IPS DF 6.9 (cell line): ENCODE measurements at regions not wholly inside any gene's neighbourhood (a gene's known extent, or its start where the extent isn't known, plus 50 kb on each side); places are given as distances from the start of the nearest gene placed in this dataset.
"Not testable (repeated sequence)": the region's sequence is repeated elsewhere in the genome, so short reads cannot be mapped to it uniquely, and the experiment has no call there.

Experiments
- DNase-seq: peaks from one replicate; pipeline ENCODE4 v3.0.0-alpha.2; 2013; ENCODE audit warnings: low read depth, low spot score
- H3K27ac ChIP-seq: one replicate; pipeline ENCODE4 v1.5.1; 2013; ENCODE audit warnings: low read length, control low read depth
- H3K27me3 ChIP-seq: 2 replicates; pipeline ENCODE4 v1.6.1; 2013; ENCODE audit warnings: mild to moderate bottlenecking, low read length; ENCODE audit not compliant: control insufficient read depth, insufficient read depth
- H3K36me3 ChIP-seq: 2 replicates; pipeline ENCODE4 v1.6.1; 2013; ENCODE audit warnings: low read length; ENCODE audit not compliant: control insufficient read depth, insufficient read depth
- H3K4me1 ChIP-seq: 2 replicates; pipeline ENCODE4 v1.6.1; 2013; ENCODE audit warnings: low read length; ENCODE audit not compliant: control insufficient read depth, insufficient read depth
- H3K4me3 ChIP-seq: 2 replicates; pipeline ENCODE4 v1.5.1; 2013; ENCODE audit warnings: mild to moderate bottlenecking, low read length
- H3K9me3 ChIP-seq: 2 replicates; pipeline ENCODE4 v1.6.1; 2013; ENCODE audit warnings: low read length, inconsistent platforms; ENCODE audit not compliant: control insufficient read depth, insufficient read depth
- WGBS: extraction: QIAGEN DNeasy Blood & Tissue Kit; methylation state at CpG from one replicate; pipeline ENCODE4 v1.1.7; 2013; ENCODE audit warnings: mixed read lengths, missing lambda C conversion rate; ENCODE audit not compliant: insufficient read length, insufficient coverage; 5-methylcytosine and 5-hydroxymethylcytosine counted together

GRCh38 chr3:35241236-35241635 is 398.1 kb upstream of the ARPP21 start:
- DNase-seq, result no peak
- no peaks in the 10 kb centered on the region for H3K36me3 ChIP-seq
- WGBS, result no CpG with 5 or more reads among the region's 2 CpGs
- H3K4me3 ChIP-seq, result no peak overlapping the region
- no peaks in the 10 kb centered on the region for H3K4me1 ChIP-seq
- no peaks in the 10 kb centered on the region for H3K9me3 ChIP-seq
- H3K27ac ChIP-seq, result no peak overlapping the region
- H3K27me3 ChIP-seq, result no peaks in the 10 kb centered on the region

- no peak for DNase-seq
- WGBS, result no CpG with 5 or more reads among the region's 4 CpGs
- no peaks in the 10 kb centered on the region for H3K36me3 ChIP-seq
- no peaks in the 10 kb centered on the region for H3K27me3 ChIP-seq
- H3K27ac ChIP-seq, result no peak overlapping the region
- H3K4me3 ChIP-seq, result no peak overlapping the region
- no peaks in the 10 kb centered on the region for H3K4me1 ChIP-seq
- H3K9me3 ChIP-seq, result no peaks in the 10 kb centered on the region
Measured at GRCh38 chr3:35254917-35255316, 384.4 kb upstream of the ARPP21 start.

- no peaks in the 10 kb centered on the region for H3K36me3 ChIP-seq
- no peaks in the 10 kb centered on the region for H3K4me1 ChIP-seq
- H3K27ac ChIP-seq, result no peak overlapping the region
- no peak for DNase-seq
- no peak overlapping the region for H3K4me3 ChIP-seq
- H3K27me3 ChIP-seq, result no peaks in the 10 kb centered on the region
- no peaks in the 10 kb centered on the region for H3K9me3 ChIP-seq
Measured at GRCh38 chr3:35257641-35258040, 381.7 kb upstream of the ARPP21 start.

- no peak for DNase-seq
- Histone ChIP-seq H3K27ac (no peak overlapping the region), H3K4me1 (no peaks in the 10 kb centered on the region), H3K36me3 (no peaks in the 10 kb centered on the region), H3K4me3 (no peak overlapping the region), H3K9me3 (no peaks in the 10 kb centered on the region), H3K27me3 (no peaks in the 10 kb centered on the region)
Measured at GRCh38 chr3:35262406-35262805, 376.9 kb upstream of the ARPP21 start.

GRCh38 chr3:35263477-35263876 is 375.8 kb upstream of the ARPP21 start:
- Histone ChIP-seq H3K27me3 (no peaks in the 10 kb centered on the region), H3K4me1 (no peaks in the 10 kb centered on the region), H3K36me3 (no peaks in the 10 kb centered on the region), H3K9me3 (no peaks in the 10 kb centered on the region), H3K4me3 (no peak overlapping the region), H3K27ac (no peak overlapping the region)
- WGBS, result no CpG with 5 or more reads among the region's 1 CpG
- DNase-seq, result no peak

GRCh38 chr3:35266065-35266464 is 373.3 kb upstream of the ARPP21 start:
- H3K27me3 ChIP-seq, H3K9me3 ChIP-seq, H3K4me1 ChIP-seq, H3K4me3 ChIP-seq, H3K36me3 ChIP-seq, DNase-seq, H3K27ac ChIP-seq: not testable (repeated sequence)
- WGBS, result no CpG with 5 or more reads among the region's 12 CpGs

DNA sequence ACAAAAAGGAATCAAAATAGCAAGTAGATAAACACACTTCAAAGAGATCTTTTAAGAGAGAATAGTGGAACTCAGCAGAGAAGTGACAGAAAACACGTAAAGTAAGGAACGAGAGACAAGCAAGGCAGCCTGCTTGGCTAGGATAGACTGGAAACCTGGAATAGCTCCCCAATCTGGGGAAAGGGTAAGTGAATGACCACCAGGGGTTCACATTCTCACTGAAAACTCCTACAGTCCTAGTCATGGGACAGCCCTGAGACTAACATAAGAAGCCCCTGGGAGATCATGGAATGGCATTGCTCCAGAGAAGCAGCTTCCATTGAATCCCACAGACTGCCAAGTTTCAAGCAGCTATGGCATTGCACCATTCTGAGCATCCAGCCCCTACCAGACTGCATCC is 363.6 kb upstream of the ARPP21 start:
- no peaks in the 10 kb centered on the region for H3K4me1 ChIP-seq
- no peak overlapping the region for H3K4me3 ChIP-seq
- H3K9me3 ChIP-seq, result no peaks in the 10 kb centered on the region
- no peaks in the 10 kb centered on the region for H3K36me3 ChIP-seq
- H3K27me3 ChIP-seq, result no peaks in the 10 kb centered on the region
- DNase-seq, result no peak
- no peak overlapping the region for H3K27ac ChIP-seq
- WGBS, result no CpG with 5 or more reads among the region's 2 CpGs

- no peaks in the 10 kb centered on the region for H3K4me1 ChIP-seq
- H3K27me3 ChIP-seq, result no peaks in the 10 kb centered on the region
- H3K4me3 ChIP-seq, result no peak overlapping the region
- DNase-seq, result no peak
- no peak overlapping the region for H3K27ac ChIP-seq
- no peaks in the 10 kb centered on the region for H3K36me3 ChIP-seq
- H3K9me3 ChIP-seq, result no peaks in the 10 kb centered on the region
- no CpG with 5 or more reads among the region's 1 CpG for WGBS
Measured at GRCh38 chr3:35276568-35276967, 362.8 kb upstream of the ARPP21 start.

DNA sequence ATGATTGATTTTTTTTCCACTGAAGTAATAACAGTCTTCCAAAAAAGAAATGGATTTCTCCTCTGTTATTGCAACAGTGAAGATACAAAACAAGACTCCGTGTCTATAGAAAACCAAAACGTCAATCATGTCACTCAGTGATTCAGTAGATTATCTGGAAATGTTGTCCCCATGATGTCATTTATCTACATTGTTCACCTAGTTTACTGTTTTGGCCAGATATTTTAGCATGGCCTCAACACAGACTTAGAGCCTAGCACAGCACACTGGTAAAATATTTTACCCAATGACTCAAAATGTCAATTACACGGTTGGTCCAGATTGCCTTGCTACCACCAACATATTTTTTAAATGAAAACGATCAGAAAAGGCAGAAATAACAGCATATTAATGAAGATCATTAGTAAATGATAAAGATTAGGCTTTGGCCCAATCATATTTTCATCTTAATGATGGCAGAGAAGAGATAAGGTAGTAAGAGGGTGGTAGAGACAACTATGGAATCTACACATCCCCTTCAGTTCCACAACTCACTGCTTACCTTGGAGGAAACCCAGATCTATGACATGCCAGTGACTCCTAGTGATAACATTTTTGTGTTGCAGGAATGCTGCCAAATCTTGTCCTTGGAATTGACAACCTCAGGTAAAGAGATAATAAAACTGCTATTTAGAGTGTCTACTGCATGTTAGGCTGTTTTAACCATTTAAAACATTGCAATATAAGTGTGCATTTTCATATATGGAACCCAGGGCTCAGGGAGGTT is 347.7 kb upstream of the ARPP21 start:
- no peak overlapping the region for H3K4me3 ChIP-seq
- no CpG with 5 or more reads among the region's 4 CpGs for WGBS
- H3K36me3 ChIP-seq, result no peaks in the 10 kb centered on the region
- H3K9me3 ChIP-seq, result no peaks in the 10 kb centered on the region
- no peak overlapping the region for H3K27ac ChIP-seq
- H3K27me3 ChIP-seq, result no peaks in the 10 kb centered on the region
- DNase-seq, result no peak
- H3K4me1 ChIP-seq, result no peaks in the 10 kb centered on the region

DNA sequence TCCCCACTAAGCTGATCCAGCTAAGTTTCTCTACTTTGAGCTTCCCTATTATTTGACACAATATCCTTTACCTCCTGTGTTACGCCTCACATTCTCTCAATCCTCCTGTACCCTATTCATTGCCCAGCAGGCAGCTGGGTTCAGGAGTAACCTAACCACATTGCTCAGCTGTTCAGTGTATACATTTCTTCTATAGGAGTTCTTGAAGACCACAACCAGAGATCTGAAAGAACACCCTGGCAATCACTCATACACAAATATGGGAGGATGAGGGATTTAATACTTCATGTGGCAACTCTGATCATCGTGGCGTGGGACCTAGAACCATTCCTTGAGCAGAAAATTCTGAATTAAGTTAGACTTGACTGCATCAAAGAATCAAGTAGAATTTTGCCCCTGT is 346.8 kb upstream of the ARPP21 start:
- H3K4me3 ChIP-seq, result no peak overlapping the region
- H3K27me3 ChIP-seq, result no peaks in the 10 kb centered on the region
- WGBS, result no CpG with 5 or more reads among the region's 3 CpGs

DNA sequence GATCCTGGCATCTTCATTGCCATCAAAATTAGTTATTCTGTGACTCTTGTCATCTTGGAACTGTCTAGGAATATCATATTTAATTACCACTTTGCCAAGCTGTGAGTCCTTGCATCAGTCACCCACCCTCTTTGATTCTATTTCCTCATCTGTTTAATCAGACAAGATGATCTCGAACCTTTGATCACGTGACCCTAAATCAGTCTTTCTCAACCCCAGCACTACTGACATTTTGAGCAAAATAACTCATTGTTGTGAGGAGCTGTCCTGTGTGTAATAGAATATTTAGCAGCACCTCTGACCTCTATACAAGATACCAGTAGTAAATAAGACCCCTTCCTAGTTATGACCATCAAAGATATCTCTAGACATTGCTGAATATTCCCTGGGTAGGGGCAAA is 343.4 kb upstream of the ARPP21 start:
- H3K4me3 ChIP-seq, result no peak overlapping the region
- no peaks in the 10 kb centered on the region for H3K36me3 ChIP-seq
- DNase-seq, result no peak
- no peaks in the 10 kb centered on the region for H3K9me3 ChIP-seq
- no peaks in the 10 kb centered on the region for H3K27me3 ChIP-seq
- H3K27ac ChIP-seq, result no peak overlapping the region
- H3K4me1 ChIP-seq, result no peaks in the 10 kb centered on the region
- no CpG with 5 or more reads among the region's 2 CpGs for WGBS

More for the DNA sequence above, 346.8 kb upstream of the ARPP21 start:
- no peaks in the 10 kb centered on the region for H3K4me1 ChIP-seq
- H3K36me3 ChIP-seq, result no peaks in the 10 kb centered on the region
- H3K9me3 ChIP-seq, result no peaks in the 10 kb centered on the region
- no peak overlapping the region for H3K27ac ChIP-seq
- DNase-seq, result no peak
